SU-DHL-6 (cell line): ENCODE measurements at regions not wholly inside any gene's neighbourhood (a gene's known extent, or its start where the extent isn't known, plus 50 kb on each side); places are given as distances from the start of the nearest gene placed in this dataset.

ENCODE experiments used
- H2AFZ ChIP-seq: fragments of 200-600 bp; sonication (generic); 2 replicates; pipeline ENCODE4 v1.6.1; 2014; ENCODE audit warnings: low read depth, mild to moderate bottlenecking, moderate library complexity, mixed read lengths, antibody characterized with exemption, low read length; ENCODE audit not compliant: severe bottlenecking
- H3F3A ChIP-seq: fragments of 200-600 bp; shearing (Covaris generic); 2 replicates; pipeline ENCODE4 v1.6.0; 2016; ENCODE audit warnings: antibody characterized with exemption, mild to moderate bottlenecking; ENCODE audit not compliant: insufficient read depth
- H3K27ac ChIP-seq: fragments of 200-600 bp; sonication (generic); 2 replicates; pipeline ENCODE4 v1.5.1; 2016; ENCODE audit warnings: low read depth, mild to moderate bottlenecking, low read length, moderate library complexity, mixed read lengths
- H3K27me3 ChIP-seq: fragments of 200-600 bp; sonication (generic), shearing (Covaris generic); 2 replicates; pipeline ENCODE4 v1.6.0; 2014; ENCODE audit warnings: mild to moderate bottlenecking, low read length
- H3K36me3 ChIP-seq: fragments of 200-600 bp; sonication (generic); 2 replicates; pipeline ENCODE4 v1.6.1; 2014; ENCODE audit warnings: mild to moderate bottlenecking, low read length, mixed read lengths
- H3K4me2 ChIP-seq: fragments of 300-600, 200-600 bp; shearing (Covaris generic), sonication (generic); 2 replicates; pipeline ENCODE4 v1.6.0; 2014; ENCODE audit warnings: low read length, low read depth, mild to moderate bottlenecking; ENCODE audit not compliant: poor library complexity, severe bottlenecking
- H3K4me3 ChIP-seq: fragments of 200-600 bp; sonication (generic); 2 replicates; pipeline ENCODE4 v1.5.1; 2014; ENCODE audit warnings: antibody characterized with exemption, low read length, mild to moderate bottlenecking, mixed read lengths; ENCODE audit not compliant: insufficient read depth, poor library complexity, severe bottlenecking
- H3K79me2 ChIP-seq: fragments of 200-600 bp; sonication (generic); 2 replicates; pipeline ENCODE4 v1.6.1; 2014; ENCODE audit warnings: mild to moderate bottlenecking, low read length, moderate library complexity; ENCODE audit not compliant: insufficient read depth
- H3K9ac ChIP-seq: fragments of 200-600 bp; sonication (generic); 2 replicates; pipeline ENCODE4 v1.7.0; 2014; ENCODE audit warnings: mild to moderate bottlenecking, low read length
- H3K9me2 ChIP-seq: fragments of 200-600 bp; sonication (generic); replicated peaks from 2 replicates; pipeline ENCODE4 v1.6.1; 2014; ENCODE audit warnings: low read length; ENCODE audit not compliant: insufficient read depth
- H3K9me3 ChIP-seq: fragments of 200-600 bp; sonication (generic); 2 replicates; pipeline ENCODE4 v1.6.1; 2014; ENCODE audit warnings: low read length, mixed read lengths; ENCODE audit not compliant: insufficient read depth
- H4K20me1 ChIP-seq: fragments of 200-600 bp; sonication (generic); 2 replicates; pipeline ENCODE4 v1.6.1; 2014; ENCODE audit warnings: low read depth, mild to moderate bottlenecking, antibody characterized with exemption, low read length, moderate library complexity, mixed read lengths
- EZH2phosphoT487 ChIP-seq: fragments of 200-600 bp; sonication (generic), shearing (Covaris generic); conservative IDR thresholded peaks from 2 replicates; pipeline ENCODE4 v1.6.1; 2018; ENCODE audit warnings: mild to moderate bottlenecking, antibody characterized with exemption, low read length, moderate library complexity, mixed read lengths
- TF ChIP-seq, protein P1 (sequence below): fragments of 200-600 bp; sonication (generic); IDR thresholded peaks from one replicate; pipeline ENCODE4 v1.5.1; 2017; ENCODE audit warnings: antibody characterized with exemption, mild to moderate bottlenecking, low read length, moderate library complexity; ENCODE audit not compliant: insufficient read depth, poor library complexity, severe bottlenecking

DNA sequence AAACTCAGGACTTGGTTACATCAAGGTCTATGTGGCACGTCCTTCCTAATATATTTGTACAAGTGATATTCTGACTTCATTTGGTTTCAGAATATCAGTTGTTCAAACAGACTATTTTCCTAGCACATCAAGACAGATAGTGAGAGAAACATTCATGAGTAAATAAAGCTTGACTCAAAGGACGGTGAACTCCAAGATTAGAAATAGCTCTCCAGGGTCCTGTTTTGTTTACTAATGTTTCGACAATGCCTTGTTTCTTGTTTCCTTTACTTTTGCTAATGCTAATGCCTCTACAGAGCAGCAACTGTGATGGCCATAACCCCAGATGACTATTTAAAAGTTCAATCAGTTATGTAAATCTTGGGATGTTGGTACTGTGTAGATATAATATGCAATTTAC is 313.9 kb downstream of the KLF12 start:
- Histone ChIP-seq H2AFZ (no peak overlapping the region), H3K36me3 (no peaks in the 10 kb centered on the region), H3K9ac (no peak overlapping the region), H3F3A (no peaks in the 10 kb centered on the region), H4K20me1 (no peaks in the 10 kb centered on the region), H3K4me2 (no peak overlapping the region), H3K4me3 (no peak overlapping the region), H3K79me2 (no peaks in the 10 kb centered on the region; the same call in 1 of the 2 replicates), H3K27me3 (no peaks in the 10 kb centered on the region), H3K9me3 (no peaks in the 10 kb centered on the region), H3K9me2 (no peaks in the 10 kb centered on the region), H3K27ac (no peak overlapping the region)
- TF ChIP-seq EZH2phosphoT487, result no peak
- TF ChIP-seq, protein P1, sequence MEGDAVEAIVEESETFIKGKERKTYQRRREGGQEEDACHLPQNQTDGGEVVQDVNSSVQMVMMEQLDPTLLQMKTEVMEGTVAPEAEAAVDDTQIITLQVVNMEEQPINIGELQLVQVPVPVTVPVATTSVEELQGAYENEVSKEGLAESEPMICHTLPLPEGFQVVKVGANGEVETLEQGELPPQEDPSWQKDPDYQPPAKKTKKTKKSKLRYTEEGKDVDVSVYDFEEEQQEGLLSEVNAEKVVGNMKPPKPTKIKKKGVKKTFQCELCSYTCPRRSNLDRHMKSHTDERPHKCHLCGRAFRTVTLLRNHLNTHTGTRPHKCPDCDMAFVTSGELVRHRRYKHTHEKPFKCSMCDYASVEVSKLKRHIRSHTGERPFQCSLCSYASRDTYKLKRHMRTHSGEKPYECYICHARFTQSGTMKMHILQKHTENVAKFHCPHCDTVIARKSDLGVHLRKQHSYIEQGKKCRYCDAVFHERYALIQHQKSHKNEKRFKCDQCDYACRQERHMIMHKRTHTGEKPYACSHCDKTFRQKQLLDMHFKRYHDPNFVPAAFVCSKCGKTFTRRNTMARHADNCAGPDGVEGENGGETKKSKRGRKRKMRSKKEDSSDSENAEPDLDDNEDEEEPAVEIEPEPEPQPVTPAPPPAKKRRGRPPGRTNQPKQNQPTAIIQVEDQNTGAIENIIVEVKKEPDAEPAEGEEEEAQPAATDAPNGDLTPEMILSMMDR, result no peak

DNA sequence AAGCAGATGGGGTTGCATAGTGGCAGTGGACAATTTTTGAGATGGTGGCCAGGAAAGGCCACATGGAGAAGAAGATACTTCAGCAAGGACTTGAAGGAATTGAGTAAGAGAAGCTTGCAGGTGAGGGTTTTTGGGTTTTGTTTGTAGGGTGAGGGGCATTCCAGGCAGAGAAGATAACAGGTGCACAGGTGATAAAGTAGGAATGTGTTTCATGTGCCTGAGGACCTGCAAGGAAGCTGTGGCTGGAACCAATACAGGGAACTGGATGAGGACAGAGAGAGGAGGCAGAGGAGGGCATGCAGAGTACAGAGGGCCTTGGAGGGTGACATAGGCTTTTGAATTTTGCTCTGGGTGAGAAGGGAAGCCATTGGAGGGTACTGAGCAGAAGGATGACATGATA is 314.5 kb downstream of the KLF12 start:
- Histone ChIP-seq H3K36me3 (no peaks in the 10 kb centered on the region), H3K4me3 (no peak overlapping the region), H4K20me1 (no peaks in the 10 kb centered on the region), H2AFZ (no peak overlapping the region), H3K79me2 (no peaks in the 10 kb centered on the region; the same call in 1 of the 2 replicates), H3K27ac (no peak overlapping the region), H3K4me2 (no peak overlapping the region), H3K9me3 (no peaks in the 10 kb centered on the region), H3K9ac (no peak overlapping the region), H3K9me2 (no peaks in the 10 kb centered on the region), H3K27me3 (no peaks in the 10 kb centered on the region), H3F3A (no peaks in the 10 kb centered on the region)
- TF ChIP-seq, protein P1, result no peak
- no peak for TF ChIP-seq EZH2phosphoT487

DNA sequence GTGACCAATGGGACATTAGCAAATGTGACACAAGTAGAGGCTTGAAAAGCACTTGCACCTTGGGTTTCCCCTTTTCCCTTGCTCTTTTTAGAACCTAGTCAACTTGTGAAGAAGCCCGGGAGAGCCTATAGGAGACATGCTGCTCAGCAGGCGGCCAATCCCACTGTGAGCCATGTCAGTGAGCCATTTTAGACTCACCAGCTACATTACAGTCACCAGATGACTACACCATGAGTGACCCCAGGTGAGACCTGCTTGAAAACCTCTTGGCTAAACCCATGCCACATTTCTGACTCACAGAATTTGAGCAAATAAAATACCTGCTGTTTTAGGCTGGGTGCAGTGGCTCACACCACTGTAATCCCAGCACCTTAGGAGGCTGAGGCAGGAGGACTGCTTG is 317.5 kb downstream of the KLF12 start:
- no peak overlapping the region for H3K4me3 ChIP-seq
- no peaks in the 10 kb centered on the region for H3F3A ChIP-seq
- no peak overlapping the region for H3K27ac ChIP-seq
- no peak for TF ChIP-seq EZH2phosphoT487
- TF ChIP-seq, protein P1, result no peak
- no peak overlapping the region for H2AFZ ChIP-seq
- no peak overlapping the region for H3K4me2 ChIP-seq
- H3K27me3 ChIP-seq, result no peaks in the 10 kb centered on the region
- H3K79me2 ChIP-seq, result no peaks in the 10 kb centered on the region; the same call in 1 of the 2 replicates
- no peaks in the 10 kb centered on the region for H3K9me3 ChIP-seq
- H3K9me2 ChIP-seq, result no peaks in the 10 kb centered on the region
- H3K9ac ChIP-seq, result no peak overlapping the region
- H4K20me1 ChIP-seq, result no peaks in the 10 kb centered on the region
- H3K36me3 ChIP-seq, result no peaks in the 10 kb centered on the region

DNA sequence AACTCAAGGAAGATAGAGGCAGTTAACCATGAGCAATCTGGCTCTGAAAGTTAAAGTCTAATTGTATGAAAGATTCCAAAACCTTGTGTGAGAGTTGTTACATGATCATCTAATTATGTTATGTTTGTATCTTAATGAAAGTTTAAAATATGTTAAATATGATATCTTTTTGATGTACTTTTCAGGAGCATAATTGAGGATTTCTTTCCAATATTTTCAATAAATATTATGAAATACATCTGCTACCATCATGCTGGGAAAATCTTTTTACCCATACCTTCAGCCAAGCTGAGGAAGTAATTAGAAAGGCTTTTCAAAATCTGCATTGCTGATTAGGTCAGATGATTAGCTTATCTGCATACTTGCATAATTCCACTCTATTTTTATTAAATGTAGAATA is 318.4 kb downstream of the KLF12 start:
- TF ChIP-seq, protein P1, result no peak
- TF ChIP-seq EZH2phosphoT487, result no peak
- H3K9ac ChIP-seq, result no peak overlapping the region
- H3K9me2 ChIP-seq, result no peaks in the 10 kb centered on the region

More for the DNA sequence above, 318.4 kb downstream of the KLF12 start:
- Histone ChIP-seq H3K4me3 (no peak overlapping the region), H3K79me2 (no peaks in the 10 kb centered on the region; the same call in 1 of the 2 replicates), H3K36me3 (no peaks in the 10 kb centered on the region), H3K27ac (no peak overlapping the region), H3K9me3 (no peaks in the 10 kb centered on the region), H3F3A (no peaks in the 10 kb centered on the region), H3K27me3 (no peaks in the 10 kb centered on the region), H3K4me2 (no peak overlapping the region), H4K20me1 (no peaks in the 10 kb centered on the region), H2AFZ (no peak overlapping the region)
